Cardiac fibroblast (primary cell): ENCODE measurements at regions not wholly inside any gene's neighbourhood (a gene's known extent, or its start where the extent isn't known, plus 50 kb on each side); places are given as distances from the start of the nearest gene placed in this dataset.

Experiments used
- DNase-seq, 2 donors: peaks; one replicate each; pipeline versions ENCODE4 v3.0.0 to v3.0.0-alpha.2; 2010; ENCODE audit warnings: low read depth in 2 of 2
- H3K4me3 ChIP-seq, 2 donors: replicated peaks in 1 of 2; 1 replicate in 1 of 2; 2 replicates in 1 of 2; pipeline ENCODE4 v1.5.1; 2011; ENCODE audit warnings: low read depth in 2 of 2, low read length in 2 of 2, mild to moderate bottlenecking in 2 of 2, moderate library complexity in 1 of 2
- CTCF ChIP-seq: IDR thresholded peaks from one replicate; pipeline ENCODE4 v1.5.1; 2011; ENCODE audit warnings: low read depth, mild to moderate bottlenecking, low read length, inconsistent platforms

- DNase-seq, result no peak
- H3K4me3 ChIP-seq, result no peak overlapping the region
- TF ChIP-seq CTCF, result no peak
Measured at GRCh38 chr22:48858121-48858520, 969.6 kb downstream of the BRD1 start.

GRCh38 chr22:48857202-48857805, 970.4 kb downstream of the BRD1 start:
- H3K4me3 ChIP-seq, result no peak overlapping the region
- DNase-seq, result no peak
- no peak for TF ChIP-seq CTCF

- DNase-seq, result no peak
- TF ChIP-seq CTCF, result no peak
- H3K4me3 ChIP-seq, result no peak overlapping the region
Measured at GRCh38 chr22:48856308-48856615, 971.4 kb downstream of the BRD1 start.

- no peak for DNase-seq
- TF ChIP-seq CTCF, result no peak
- no peak overlapping the region for H3K4me3 ChIP-seq
Measured at GRCh38 chr22:48855593-48856307, 971.9 kb downstream of the BRD1 start.

GRCh38 chr22:48855013-48855412, 972.7 kb downstream of the BRD1 start:
- H3K4me3 ChIP-seq, result no peak overlapping the region
- no peak for DNase-seq
- TF ChIP-seq CTCF, result no peak

GRCh38 chr22:48853627-48854240, 973.9 kb downstream of the BRD1 start:
- H3K4me3 ChIP-seq, result no peak overlapping the region
- TF ChIP-seq CTCF, result no peak
- DNase-seq, result no peak
